ENCODE measurements at regions not wholly inside any gene's neighbourhood (a gene's known extent, or its start where the extent isn't known, plus 50 kb on each side); places are given as distances from the start of the nearest gene placed in this dataset.

- peaks cover 0 to 21% (median 0%) of the 10 kb centered on the region in 5 donors for H3K4me1 ChIP-seq (ENCODE audit: control insufficient read depth in 5 of 5, insufficient read depth in 5 of 5, low read length in 5 of 5)
- no peaks in the 10 kb centered on the region for H3K9me3 ChIP-seq (ENCODE audit: control insufficient read depth in 4 of 4, insufficient read depth in 3 of 4, low read length in 3 of 4)
- WGBS, 2 donors, result 89 to 91% methylated on average over 5 of the region's 5 CpGs
- no peak overlapping the region for H3K9ac ChIP-seq (ENCODE audit: insufficient read depth in 1 of 2, low read length in 2 of 2)
- H3K27me3 ChIP-seq (ENCODE audit: control insufficient read depth in 3 of 3, insufficient read depth in 3 of 3, low read length in 2 of 3), result no peaks in the 10 kb centered on the region
- ATAC-seq (ENCODE audit: insufficient read depth, low FRiP score), result no peak
- no peak overlapping the region for H3K4me3 ChIP-seq
- H3K27ac ChIP-seq (ENCODE audit: low read depth in 1 of 2, low read length in 1 of 2), result no peak overlapping the region
- DNase-seq, result no peak
- TF ChIP-seq CTCF (IDR thresholded peaks at IDR 0.05; ENCODE audit: control extremely low read depth, extremely low read depth), result no peak
- no peaks in the 10 kb centered on the region for H3K36me3 ChIP-seq (ENCODE audit: control insufficient read depth in 4 of 4, insufficient read depth in 4 of 4, low read length in 4 of 4)
Observed at GRCh38 chr12:97745406-97746101, 282.9 kb downstream of the RMST start.

GRCh38 chr12:97748298-97748697 lies 285.7 kb downstream of the RMST start:
- Histone ChIP-seq H3K4me3 (no peak overlapping the region), H3K9me3 (ENCODE audit: control insufficient read depth in 4 of 4, insufficient read depth in 3 of 4, low read length in 3 of 4) (no peaks in the 10 kb centered on the region), H3K9ac (ENCODE audit: insufficient read depth in 1 of 2, low read length in 2 of 2) (no peak overlapping the region), H3K27me3 (ENCODE audit: control insufficient read depth in 3 of 3, insufficient read depth in 3 of 3, low read length in 2 of 3) (no peaks in the 10 kb centered on the region), H3K4me1 (ENCODE audit: control insufficient read depth in 5 of 5, insufficient read depth in 5 of 5, low read length in 5 of 5) (peaks cover 0 to 21% (median 0%) of the 10 kb centered on the region in 5 donors), H3K27ac (ENCODE audit: low read depth in 1 of 2, low read length in 1 of 2) (no peak overlapping the region), H3K36me3 (ENCODE audit: control insufficient read depth in 4 of 4, insufficient read depth in 4 of 4, low read length in 4 of 4) (no peaks in the 10 kb centered on the region)
- ATAC-seq (ENCODE audit: insufficient read depth, low FRiP score) (no peak), DNase-seq (peak in 2 of 3 donors; percentile 14 to 29)
- 5 to 7% methylated on average over 2 of the region's 2 CpGs for WGBS, 2 donors
- no peak for TF ChIP-seq CTCF (IDR thresholded peaks at IDR 0.05; ENCODE audit: control extremely low read depth, extremely low read depth)

- WGBS, 2 donors, result 84 to 90% methylated on average over 3 of the region's 3 CpGs
- no peaks in the 10 kb centered on the region for H3K27me3 ChIP-seq (ENCODE audit: control insufficient read depth in 3 of 3, insufficient read depth in 3 of 3, low read length in 2 of 3)
- H3K27ac ChIP-seq (ENCODE audit: low read depth in 1 of 2, low read length in 1 of 2), result no peak overlapping the region
- ATAC-seq (ENCODE audit: insufficient read depth, low FRiP score), result no peak
- DNase-seq, result no peak
- no peak overlapping the region for H3K9ac ChIP-seq (ENCODE audit: insufficient read depth in 1 of 2, low read length in 2 of 2)
- H3K36me3 ChIP-seq (ENCODE audit: control insufficient read depth in 4 of 4, insufficient read depth in 4 of 4, low read length in 4 of 4), result no peaks in the 10 kb centered on the region
- H3K9me3 ChIP-seq (ENCODE audit: control insufficient read depth in 4 of 4, insufficient read depth in 3 of 4, low read length in 3 of 4), result no peaks in the 10 kb centered on the region
- H3K4me1 ChIP-seq (ENCODE audit: control insufficient read depth in 5 of 5, insufficient read depth in 5 of 5, low read length in 5 of 5), result peaks cover 0 to 14% (median 0%) of the 10 kb centered on the region in 5 donors
- no peak for TF ChIP-seq CTCF (IDR thresholded peaks at IDR 0.05; ENCODE audit: control extremely low read depth, extremely low read depth)
- H3K4me3 ChIP-seq, result no peak overlapping the region
Observed at GRCh38 chr12:97751704-97752103, 289.1 kb downstream of the RMST start.

GRCh38 chr12:97752129-97752528 lies 289.5 kb downstream of the RMST start:
- DNase-seq (no peak), ATAC-seq (ENCODE audit: insufficient read depth, low FRiP score) (no peak)
- Histone ChIP-seq H3K4me1 (ENCODE audit: control insufficient read depth in 5 of 5, insufficient read depth in 5 of 5, low read length in 5 of 5) (peaks cover 0 to 14% (median 0%) of the 10 kb centered on the region in 5 donors), H3K36me3 (ENCODE audit: control insufficient read depth in 4 of 4, insufficient read depth in 4 of 4, low read length in 4 of 4) (no peaks in the 10 kb centered on the region), H3K27me3 (ENCODE audit: control insufficient read depth in 3 of 3, insufficient read depth in 3 of 3, low read length in 2 of 3) (no peaks in the 10 kb centered on the region), H3K9ac (ENCODE audit: insufficient read depth in 1 of 2, low read length in 2 of 2) (no peak overlapping the region), H3K9me3 (ENCODE audit: control insufficient read depth in 4 of 4, insufficient read depth in 3 of 4, low read length in 3 of 4) (no peaks in the 10 kb centered on the region), H3K27ac (ENCODE audit: low read depth in 1 of 2, low read length in 1 of 2) (no peak overlapping the region), H3K4me3 (no peak overlapping the region)
- TF ChIP-seq CTCF (IDR thresholded peaks at IDR 0.05; ENCODE audit: control extremely low read depth, extremely low read depth), result no peak
